Aorta (tissue), 5 donors: ENCODE measurements at regions not wholly inside any gene's neighbourhood (a gene's known extent, or its start where the extent isn't known, plus 50 kb on each side); places are given as distances from the start of the nearest gene placed in this dataset.

Source experiments
- ATAC-seq: fragments of 200-7000 bp; cut with Tn5 transposase; one replicate; pipeline ENCODE4 v1.9.1; 2022; ENCODE audit warnings: moderate library complexity; ENCODE audit not compliant: low FRiP score
- DNase-seq, 2 donors: peaks; one replicate each; pipeline ENCODE4 v3.0.0-alpha.2; 2020
- H3K27ac ChIP-seq, 2 donors: one replicate each; pipeline ENCODE4 v1.5.1; 2013; ENCODE audit warnings: low read length in 2 of 2, mild to moderate bottlenecking in 2 of 2, moderate library complexity in 2 of 2, control low read depth in 1 of 2, inconsistent platforms in 1 of 2, low read depth in 1 of 2
- H3K27me3 ChIP-seq, 2 donors: one replicate each; pipeline ENCODE4 v1.6.1; 2013; ENCODE audit warnings: control low read depth in 1 of 2, low read length in 1 of 2, mild to moderate bottlenecking in 1 of 2, moderate library complexity in 1 of 2; ENCODE audit not compliant: insufficient read depth in 2 of 2, control insufficient read depth in 1 of 2
- H3K36me3 ChIP-seq, 2 donors: one replicate each; pipeline ENCODE4 v1.6.1; 2013; ENCODE audit warnings: control low read depth in 1 of 2, low read length in 1 of 2, mild to moderate bottlenecking in 1 of 2; ENCODE audit not compliant: insufficient read depth in 2 of 2, control insufficient read depth in 1 of 2
- H3K4me1 ChIP-seq, 2 donors: one replicate each; pipeline ENCODE4 v1.6.1; 2013; ENCODE audit warnings: low read length in 2 of 2, control low read depth in 1 of 2, mild to moderate bottlenecking in 1 of 2, moderate library complexity in 1 of 2; ENCODE audit not compliant: insufficient read depth in 2 of 2, control insufficient read depth in 1 of 2
- H3K4me3 ChIP-seq, 2 donors: one replicate each; pipeline ENCODE4 v1.5.1; 2013; ENCODE audit warnings: low read length in 2 of 2, control low read depth in 1 of 2, mild to moderate bottlenecking in 1 of 2
- H3K9me3 ChIP-seq: one replicate; pipeline ENCODE4 v1.6.1; 2013; ENCODE audit warnings: mild to moderate bottlenecking, low read length; ENCODE audit not compliant: control insufficient read depth
- WGBS, 2 donors: extraction: QIAGEN DNeasy Blood & Tissue Kit; methylation state at CpG; one replicate each; pipeline ENCODE4 v1.1.7; 2013; 5-methylcytosine and 5-hydroxymethylcytosine counted together
- intact Hi-C, 2 donors: fragments of 100-400 bp; cut with DNase I; formaldehyde crosslinking; loops; one replicate each; pipeline versions ENCODE4 v1.14.2 to v1.15.0; 2022
- donor health status: healthy with polysubstance abuse.
- donor health status: Bipolar disorder and iron deficiency.
- donor health status: DM: no; HTN: no; CAD: no.
- donor health status: DM: no; HTN: no; CAD: no.
- donor health status: DM: yes; HTN: yes; CAD: no.

GRCh38 chr18:37702841-37703240 is 137.2 kb upstream of the CELF4 start:
- H3K4me1 ChIP-seq: no peaks in the 10 kb centered on the region
- ATAC-seq: no peak
- no peak overlapping the region for H3K27ac ChIP-seq
- no peak for DNase-seq
- H3K4me3 ChIP-seq: no peak overlapping the region
- H3K27me3 ChIP-seq: peaks cover 0 to 2% of the 10 kb centered on the region in 2 donors
- 56 to 62% methylated on average over 2 of the region's 2 CpGs for WGBS, 2 donors
- H3K36me3 ChIP-seq: no peaks in the 10 kb centered on the region
- no peaks in the 10 kb centered on the region for H3K9me3 ChIP-seq
- intact Hi-C loops: no loop called here

- H3K27ac ChIP-seq: no peak overlapping the region
- H3K4me1 ChIP-seq: no peaks in the 10 kb centered on the region
- ATAC-seq (no peak), DNase-seq (peak in 1 of 2 donors; percentile 53)
- peaks cover 0 to 2% of the 10 kb centered on the region in 2 donors for H3K27me3 ChIP-seq
- intact Hi-C loops: no loop called here
- no peaks in the 10 kb centered on the region for H3K36me3 ChIP-seq
- H3K9me3 ChIP-seq: no peaks in the 10 kb centered on the region
- 28 to 30% methylated on average over 3 of the region's 3 CpGs for WGBS, 2 donors
- no peak overlapping the region for H3K4me3 ChIP-seq
Observed at GRCh38 chr18:37701967-37702366, 136.4 kb upstream of the CELF4 start.

- no peaks in the 10 kb centered on the region for H3K4me1 ChIP-seq
- 22 to 33% methylated on average over 3 of the region's 3 CpGs for WGBS, 2 donors
- no peak overlapping the region for H3K4me3 ChIP-seq
- H3K36me3 ChIP-seq: no peaks in the 10 kb centered on the region
- intact Hi-C loops: no loop called here
- H3K27ac ChIP-seq: no peak overlapping the region
- DNase-seq (no peak), ATAC-seq (no peak)
- H3K27me3 ChIP-seq: peaks cover 0 to 2% of the 10 kb centered on the region in 2 donors
- no peaks in the 10 kb centered on the region for H3K9me3 ChIP-seq
Observed at GRCh38 chr18:37698508-37699040, 133.0 kb upstream of the CELF4 start.

GRCh38 chr18:37694516-37694915 is 128.9 kb upstream of the CELF4 start:
- Histone ChIP-seq H3K9me3 (peaks cover 3% of the 10 kb centered on the region), H3K27me3 (peaks cover 0 to 2% of the 10 kb centered on the region in 2 donors), H3K4me3 (no peak overlapping the region), H3K4me1 (no peaks in the 10 kb centered on the region), H3K27ac (no peak overlapping the region), H3K36me3 (no peaks in the 10 kb centered on the region)
- ATAC-seq (no peak), DNase-seq (no peak)
- intact Hi-C loops: no loop called here
- WGBS, 2 donors: 31 to 37% methylated on average over 4 of the region's 4 CpGs

GRCh38 chr18:37691162-37691561 is 125.6 kb upstream of the CELF4 start:
- no peaks in the 10 kb centered on the region for H3K4me1 ChIP-seq
- ATAC-seq: no peak
- H3K27ac ChIP-seq: no peak overlapping the region
- intact Hi-C loops: no loop called here
- no peaks in the 10 kb centered on the region for H3K36me3 ChIP-seq
- WGBS, 2 donors: 61 to 78% methylated on average over 1 of the region's 1 CpG
- no peak for DNase-seq
- H3K27me3 ChIP-seq: no peaks in the 10 kb centered on the region
- no peak overlapping the region for H3K4me3 ChIP-seq
- H3K9me3 ChIP-seq: peaks cover 4% of the 10 kb centered on the region

GRCh38 chr18:37689841-37690240 is 124.2 kb upstream of the CELF4 start:
- WGBS, 2 donors: 93 to 97% methylated on average over 1 of the region's 1 CpG
- Histone ChIP-seq H3K27ac (no peak overlapping the region), H3K4me3 (no peak overlapping the region), H3K4me1 (no peaks in the 10 kb centered on the region), H3K27me3 (no peaks in the 10 kb centered on the region), H3K9me3 (peaks cover 4% of the 10 kb centered on the region), H3K36me3 (no peaks in the 10 kb centered on the region)
- DNase-seq (no peak), ATAC-seq (no peak)
- intact Hi-C loops: no loop called here

- ATAC-seq: no peak
- intact Hi-C loops: no loop called here
- no peaks in the 10 kb centered on the region for H3K27me3 ChIP-seq
- DNase-seq: no peak
- no peak overlapping the region for H3K4me3 ChIP-seq
- H3K36me3 ChIP-seq: no peaks in the 10 kb centered on the region
- no peak overlapping the region for H3K27ac ChIP-seq
- no peaks in the 10 kb centered on the region for H3K4me1 ChIP-seq
- H3K9me3 ChIP-seq: peaks cover 1% of the 10 kb centered on the region
- WGBS, 2 donors: 67 to 76% methylated on average over 3 of the region's 3 CpGs
Observed at GRCh38 chr18:37684590-37684989, 119.0 kb upstream of the CELF4 start.

- H3K4me3 ChIP-seq: no peak overlapping the region
- no peak for ATAC-seq
- no peak overlapping the region for H3K27ac ChIP-seq
- no peaks in the 10 kb centered on the region for H3K36me3 ChIP-seq
- WGBS, 2 donors: 82% methylated on average over 5 of the region's 5 CpGs
- peaks cover 1% of the 10 kb centered on the region for H3K9me3 ChIP-seq
- no peaks in the 10 kb centered on the region for H3K4me1 ChIP-seq
- intact Hi-C loops: no loop called here
- DNase-seq: no peak
- no peaks in the 10 kb centered on the region for H3K27me3 ChIP-seq
Observed at GRCh38 chr18:37684183-37684582, 118.6 kb upstream of the CELF4 start.

- Histone ChIP-seq H3K4me3 (no peak overlapping the region), H3K36me3 (no peaks in the 10 kb centered on the region), H3K27me3 (no peaks in the 10 kb centered on the region), H3K27ac (no peak overlapping the region), H3K9me3 (no peaks in the 10 kb centered on the region), H3K4me1 (no peaks in the 10 kb centered on the region)
- ATAC-seq (no peak), DNase-seq (no peak)
- 26 to 34% methylated on average over 3 of the region's 3 CpGs for WGBS, 2 donors
- intact Hi-C loops: no loop called here
Observed at GRCh38 chr18:37680911-37681310, 115.3 kb upstream of the CELF4 start.
